IMR-90 (cell line): ENCODE measurements at regions not wholly inside any gene's neighbourhood (a gene's known extent, or its start where the extent isn't known, plus 50 kb on each side); places are given as distances from the start of the nearest gene placed in this dataset.
A peak's percentile ranks its signal among the peaks of the same experiment; 100 is the strongest.

ENCODE experiments used
- ATAC-seq: fragments of 200-7000 bp; cut with Tn5 transposase; 2 replicates; pipeline ENCODE4 v1.9.1; 2020; ENCODE audit warnings: low read depth, mild to moderate bottlenecking, moderate library complexity
- BruUV-seq: library from RNA; stranded (reverse); fragments of 400-500 nt; replicated peaks from 2 replicates; lab custom pipeline; 2021; lab: Mats Ljungman, UMichigan
- CTCF ChIA-PET: fragments of 300-600 bp; formaldehyde crosslinking; extraction: SDS; loops from one replicate; lab custom pipeline; 2021; ENCODE audit warnings: antibody characterized with exemption; lab: Yijun Ruan, JAX
- POLR2A ChIA-PET: fragments of 300-600 bp; sonication (Branson Sonifier 250); formaldehyde crosslinking; loops from one replicate; lab custom pipeline; 2022; ENCODE audit warnings: antibody characterized with exemption; ENCODE audit not compliant: unreplicated experiment; lab: Charles Lee
- DNase-seq: peaks from one replicate; pipeline ENCODE4 v3.0.0; 2013
- H2AFZ ChIP-seq: replicated peaks from 2 replicates; pipeline ENCODE3; 2013; ENCODE audit warnings: low read length, mild to moderate bottlenecking; ENCODE audit not compliant: poor library complexity
- H2AK5ac ChIP-seq: 2 replicates; pipeline ENCODE4 v1.6.1; 2013; ENCODE audit warnings: low read depth, low read length, inconsistent platforms
- H2AK9ac ChIP-seq: replicated peaks from 2 replicates; pipeline ENCODE3; 2013; ENCODE audit warnings: mild to moderate bottlenecking, low read depth, low read length, moderate library complexity; ENCODE audit not compliant: poor library complexity
- H2BK120ac ChIP-seq: 2 replicates; pipeline ENCODE4 v1.6.1; 2013; ENCODE audit warnings: low read depth, low read length, inconsistent platforms
- H2BK15ac ChIP-seq: 3 replicates; pipeline ENCODE4 v1.6.1; 2013; ENCODE audit warnings: low read depth, low read length, inconsistent platforms
- H2BK20ac ChIP-seq: 2 replicates; pipeline ENCODE4 v1.6.1; 2013; ENCODE audit warnings: low read depth, mild to moderate bottlenecking, inconsistent platforms, low read length, moderate library complexity
- H2BK5ac ChIP-seq: 2 replicates; pipeline ENCODE4 v1.6.1; 2013; ENCODE audit warnings: mild to moderate bottlenecking, low read depth, low read length, inconsistent platforms; ENCODE audit not compliant: poor library complexity, severe bottlenecking
- H3K14ac ChIP-seq: replicated peaks from 2 replicates; pipeline ENCODE4 v1.6.1; 2013; ENCODE audit warnings: low read depth, low read length, inconsistent platforms
- H3K18ac ChIP-seq: 2 replicates; pipeline ENCODE4 v1.6.1; 2013; ENCODE audit warnings: low read depth, low read length, control low read depth
- H3K23ac ChIP-seq: 2 replicates; pipeline ENCODE4 v1.6.1; 2013; ENCODE audit warnings: low read depth, low read length, inconsistent platforms
- H3K27ac ChIP-seq: 2 replicates; pipeline ENCODE4 v1.5.1; 2013; ENCODE audit warnings: mild to moderate bottlenecking, control low read depth, low read length; ENCODE audit not compliant: insufficient read depth
- H3K27me3 ChIP-seq: 2 replicates; pipeline ENCODE4 v1.6.1; 2013; ENCODE audit warnings: low read length; ENCODE audit not compliant: control insufficient read depth, insufficient read depth
- H3K36me3 ChIP-seq: 2 replicates; pipeline ENCODE4 v1.6.1; 2013; ENCODE audit warnings: low read length, mixed read lengths; ENCODE audit not compliant: control insufficient read depth, insufficient read depth
- H3K4ac ChIP-seq: 2 replicates; pipeline ENCODE4 v1.6.1; 2013; ENCODE audit warnings: low read depth, low read length, inconsistent platforms
- H3K4me1 ChIP-seq: 2 replicates; pipeline ENCODE4 v1.6.1; 2013; ENCODE audit warnings: low read length, mixed read lengths; ENCODE audit not compliant: control insufficient read depth, insufficient read depth
- H3K4me2 ChIP-seq: 2 replicates; pipeline ENCODE4 v1.6.1; 2013; ENCODE audit warnings: low read depth, mild to moderate bottlenecking, control low read depth, low read length, moderate library complexity
- H3K4me3 ChIP-seq: 2 replicates; pipeline ENCODE4 v1.5.1; 2013; ENCODE audit warnings: low read depth, mild to moderate bottlenecking, control low read depth, low read length, moderate library complexity; ENCODE audit not compliant: insufficient read depth
- H3K56ac ChIP-seq: 2 replicates; pipeline ENCODE4 v1.6.1; 2013; ENCODE audit warnings: low read length, inconsistent platforms; ENCODE audit not compliant: insufficient read depth; ENCODE audit errors: extremely low read depth
- H3K79me1 ChIP-seq, 2 experiments: 2 replicates each; pipeline ENCODE4 v1.6.1; 2013; ENCODE audit warnings: low read length in 2 of 2, inconsistent platforms in 1 of 2, low read depth in 1 of 2
- H3K9ac ChIP-seq: 2 replicates; pipeline ENCODE4 v1.6.1; 2013; ENCODE audit warnings: low read depth, low read length, control low read depth
- H3K9me1 ChIP-seq: 2 replicates; pipeline ENCODE4 v1.6.1; 2013; ENCODE audit warnings: low read length, inconsistent platforms; ENCODE audit not compliant: insufficient read depth
- H3K9me3 ChIP-seq: 2 replicates; pipeline ENCODE4 v1.6.1; 2013; ENCODE audit warnings: low read length; ENCODE audit not compliant: control insufficient read depth, insufficient read depth
- H4K20me1 ChIP-seq: 2 replicates; pipeline ENCODE4 v1.6.1; 2013; ENCODE audit warnings: low read length, inconsistent platforms; ENCODE audit not compliant: insufficient read depth
- H4K5ac ChIP-seq: 2 replicates; pipeline ENCODE4 v1.6.1; 2013; ENCODE audit warnings: mild to moderate bottlenecking, low read depth, low read length, control low read depth
- H4K8ac ChIP-seq, 2 experiments: 2 replicates each; pipeline ENCODE4 v1.6.1; 2013; ENCODE audit warnings: low read depth in 2 of 2, low read length in 2 of 2, control low read depth in 1 of 2, inconsistent platforms in 1 of 2
- H4K91ac ChIP-seq: 2 replicates; pipeline ENCODE4 v1.6.1; 2013; ENCODE audit warnings: low read depth, low read length, inconsistent platforms; ENCODE audit not compliant: insufficient read depth
- CEBPB ChIP-seq: IDR thresholded peaks from 2 replicates; pipeline ENCODE4 v1.6.1; 2012; ENCODE audit warnings: low read depth, low read length, improper control_type of control experiment
- ELK1 ChIP-seq: fragments of 150-350 bp; IDR thresholded peaks from 2 replicates; pipeline ENCODE4 v1.6.1; 2016; ENCODE audit warnings: low read depth, mild to moderate bottlenecking, low read length, moderate library complexity, borderline replicate concordance
- SMC3 ChIP-seq: fragments of 150-350 bp; IDR thresholded peaks from 2 replicates; pipeline ENCODE4 v1.6.1; 2016; ENCODE audit warnings: low read depth, mild to moderate bottlenecking, antibody characterized with exemption, low read length, moderate library complexity
- WGBS, 2 experiments: methylation state at CpG; one replicate each; pipeline versions ENCODE4 v1.1.5 to v1.1.7; 2013; ENCODE audit warnings: missing lambda C conversion rate in 2 of 2; ENCODE audit not compliant: insufficient read length in 1 of 2; ENCODE audit errors: extremely low coverage in 2 of 2; 5-methylcytosine and 5-hydroxymethylcytosine counted together
- dilution Hi-C: fragments of 300-500 bp; cut with HindIII; formaldehyde crosslinking; loops from one replicate; pipeline ENCODE4 v1.14.3; 2018; ENCODE audit warnings: low sequenced_read_pairs; ENCODE audit not compliant: unreplicated experiment
- in situ Hi-C: fragments of 300-500 bp; cut with MboI; formaldehyde crosslinking; loops from 3 replicates; pipeline ENCODE4 v1.14.3; 2019; ENCODE audit warnings: low sequenced_read_pairs, inconsistent platforms, mixed read lengths
- intact Hi-C: fragments of 100-400 bp; cut with micrococcal nuclease; formaldehyde crosslinking; loops from 2 replicates; pipeline ENCODE4 v1.10.0; 2022

GRCh38 chr6:142523515-142524375, 221.9 kb downstream of the ADGRG6 start:
- BruUV-seq, result no TSS peak
- POLR2A ChIA-PET, result no interaction called here

More at GRCh38 chr6:142523515-142524375, 221.9 kb downstream of the ADGRG6 start:
- H3K4me3 ChIP-seq, result no peak overlapping the region
- H3K18ac ChIP-seq, result no peak overlapping the region
- intact Hi-C loops (no loop called here), dilution Hi-C loops (no loop called here), in situ Hi-C loops (no loop called here)
- H3K14ac ChIP-seq, result no peak overlapping the region
- no CpG with 5 or more reads among the region's 4 CpGs for WGBS, 2 experiments
- H2BK15ac ChIP-seq, result no peak overlapping the region
- H3K79me1 ChIP-seq, result no peaks in the 10 kb centered on the region
- peaks cover 9% of the 10 kb centered on the region for H3K27me3 ChIP-seq
- H3K9me1 ChIP-seq, result no peaks in the 10 kb centered on the region
- H3K36me3 ChIP-seq, result no peaks in the 10 kb centered on the region
- no peak overlapping the region for H4K91ac ChIP-seq
- no peak overlapping the region for H3K23ac ChIP-seq
- H2AFZ ChIP-seq, result no peak overlapping the region
- H3K9me3 ChIP-seq, result no peaks in the 10 kb centered on the region
- H3K9ac ChIP-seq, result no peak overlapping the region
- no peak overlapping the region for H2BK20ac ChIP-seq
- H4K5ac ChIP-seq, result no peak overlapping the region
- H3K4ac ChIP-seq, result no peak overlapping the region
- H2AK5ac ChIP-seq, result no peak overlapping the region
- H3K4me1 ChIP-seq, result peaks cover 1% of the 10 kb centered on the region; the same call in 1 of the 2 replicates
- no peak overlapping the region for H2BK120ac ChIP-seq
- no peak overlapping the region for H4K8ac ChIP-seq
- ATAC-seq (peak; percentile 85), DNase-seq (peak; percentile 47)
- H2AK9ac ChIP-seq, result no peak overlapping the region
- H2BK5ac ChIP-seq, result no peak overlapping the region
- H3K56ac ChIP-seq, result no peak overlapping the region
- no peaks in the 10 kb centered on the region for H4K20me1 ChIP-seq
- no peak overlapping the region for H3K4me2 ChIP-seq
- CTCF ChIA-PET, result interaction anchor here (1.0 kb wide), 1 partner anchor 50 kb away, joined by 3 read pairs; no protein-coding TSS in a partner anchor
- H3K27ac ChIP-seq, result no peak overlapping the region
- TF ChIP-seq ELK1 (no peak), CEBPB (peak; percentile 34; the same call in 1 of the 2 replicates), SMC3 (no peak)
